HepG2 (cell line): ENCODE measurements at regions not wholly inside any gene's neighbourhood (a gene's known extent, or its start where the extent isn't known, plus 50 kb on each side); places are given as distances from the start of the nearest gene placed in this dataset.

Source experiments
- ATAC-seq: fragments of 200-7000 bp; cut with Tn5 transposase; 3 replicates; pipeline ENCODE4 v1.9.1; 2020; ENCODE audit warnings: mild to moderate bottlenecking, moderate library complexity
- BruUV-seq: library from RNA; stranded (reverse); fragments of 400-500 nt; replicated peaks from 2 replicates; lab custom pipeline; 2021; lab: Mats Ljungman, UMichigan
- CTCF ChIA-PET: fragments of 300-600 bp; formaldehyde crosslinking; extraction: SDS; loops from one replicate; lab custom pipeline; 2021; ENCODE audit warnings: low total read pairs, inconsistent platforms, low intra/inter-chr PET ratio; lab: Yijun Ruan, JAX
- POLR2A ChIA-PET: fragments of 350-600 bp; sonication (Branson Sonifier 250); formaldehyde crosslinking; loops from one replicate; lab custom pipeline; 2020; ENCODE audit warnings: antibody characterized with exemption, inconsistent platforms; lab: Yijun Ruan, JAX
- DNase-seq: peaks from one replicate; pipeline ENCODE4 v3.0.0-alpha.2; 2015; ENCODE audit warnings: low spot score
- FAIRE-seq: peaks from 3 replicates; lab custom pipeline; 2011; peaks lifted over from hg19 to GRCh38; lab: Jason Lieb, UNC
- H2AFZ ChIP-seq: one replicate; pipeline ENCODE4 v1.6.1; 2011; ENCODE audit warnings: low read length, inconsistent platforms
- H3K27ac ChIP-seq: fragments of 300-600 bp; 3 replicates; pipeline ENCODE4 v1.8.0; 2011; ENCODE audit warnings: mixed run types, mild to moderate bottlenecking, mixed read lengths, low read length, inconsistent platforms; ENCODE audit not compliant: insufficient read depth; ENCODE audit errors: extremely low read length
- H3K27me3 ChIP-seq, 2 experiments: fragments of 200-600 bp in 1 of 2; 2 replicates in 1 of 2; 3 replicates in 1 of 2; pipeline versions ENCODE4 v1.6.0 to v1.8.0; 2011; ENCODE audit warnings: low read length in 2 of 2, mild to moderate bottlenecking in 2 of 2, moderate library complexity in 2 of 2, inconsistent platforms in 1 of 2; ENCODE audit not compliant: insufficient read depth in 2 of 2, control insufficient read depth in 1 of 2
- H3K36me3 ChIP-seq, 2 experiments: fragments of 200-600 bp in 1 of 2; replicated peaks in 1 of 2; 2 replicates in 1 of 2; 3 replicates in 1 of 2; pipeline versions ENCODE4 v1.5.1 to v1.8.0; 2011; ENCODE audit warnings: low read length in 2 of 2, inconsistent platforms in 1 of 2; ENCODE audit not compliant: insufficient read depth in 2 of 2, control insufficient read depth in 1 of 2
- H3K4me1 ChIP-seq: 2 replicates; pipeline ENCODE4 v1.5.1; 2012; ENCODE audit warnings: low read length, inconsistent platforms; ENCODE audit not compliant: insufficient read depth
- H3K4me2 ChIP-seq: 2 replicates; pipeline ENCODE4 v1.6.0; 2011; ENCODE audit warnings: low read depth, low read length, inconsistent platforms
- H3K4me3 ChIP-seq, 3 experiments: fragments of 200-600 bp in 1 of 3; sonication (generic), shearing (Covaris generic) in 1 of 3; replicated peaks in 1 of 3; 2 replicates each; pipeline ENCODE4 v1.5.1; 2011 to 2016; ENCODE audit warnings: low read length in 3 of 3, inconsistent platforms in 2 of 3, low read depth in 2 of 3, mild to moderate bottlenecking in 2 of 3, control low read depth in 1 of 3, mixed read lengths in 1 of 3; ENCODE audit not compliant: insufficient read depth in 1 of 3
- H3K79me2 ChIP-seq: one replicate; pipeline ENCODE4 v1.6.1; 2011; ENCODE audit warnings: low read length, inconsistent platforms; ENCODE audit not compliant: insufficient read depth
- H3K9ac ChIP-seq: 2 replicates; pipeline ENCODE4 v1.6.0; 2011; ENCODE audit warnings: mild to moderate bottlenecking, low read depth, low read length, inconsistent platforms; ENCODE audit not compliant: insufficient read depth
- H3K9me3 ChIP-seq: 2 replicates; pipeline ENCODE4 v1.5.1; 2012; ENCODE audit warnings: mild to moderate bottlenecking, low read length
- H4K20me1 ChIP-seq: 2 replicates; pipeline ENCODE4 v1.6.0; 2011; ENCODE audit warnings: inconsistent platforms, mild to moderate bottlenecking, low read length, moderate library complexity; ENCODE audit not compliant: insufficient read depth
- KDM6A ChIP-seq: IDR thresholded peaks from 2 replicates; pipeline ENCODE4 v1.6.1; 2016; ENCODE audit warnings: low read depth
- TFAP4 ChIP-seq: sonication (generic); IDR thresholded peaks from 2 replicates; pipeline ENCODE4 v1.6.1; 2016; ENCODE audit warnings: low read depth, borderline replicate concordance
- ZNF12 ChIP-seq: sonication (generic); formaldehyde crosslinking; IDR thresholded peaks from 2 replicates; pipeline ENCODE4 v1.5.0; 2020; ENCODE audit warnings: missing genetic modification reagents
- ZNF337 ChIP-seq: sonication (generic); formaldehyde crosslinking; IDR thresholded peaks from 2 replicates; pipeline ENCODE4 v1.5.1; 2020; ENCODE audit warnings: missing genetic modification reagents, low read depth, mild to moderate bottlenecking, borderline replicate concordance
- ZSCAN29 ChIP-seq: sonication (generic); formaldehyde crosslinking; conservative IDR thresholded peaks from 2 replicates; pipeline ENCODE4 v1.4.0; 2020; ENCODE audit warnings: mild to moderate bottlenecking, missing genetic modification reagents
- WGBS: methylation state at CpG from one replicate; pipeline ENCODE4 v1.1.6; 2017; ENCODE audit warnings: low lambda C conversion rate; 5-methylcytosine and 5-hydroxymethylcytosine counted together
- in situ Hi-C: cut with HindIII; loops from 2 replicates; pipeline ENCODE4 v1.10.0; 2017; ENCODE audit warnings: low pct_unique_long_range_greater_than_20kb; ENCODE audit not compliant: extremely low pct_ligation_motif_present
- intact Hi-C: fragments of 100-400 bp; cut with micrococcal nuclease; formaldehyde crosslinking; loops from one replicate; pipeline ENCODE4 v1.10.0; 2022; ENCODE audit not compliant: unreplicated experiment
- TF ChIP-seq, protein P1 (sequence below): fragments of 450-650 bp; IDR thresholded peaks from 2 replicates; pipeline ENCODE4 v1.6.1; 2016
- TF ChIP-seq, protein P2 (sequence below), 2 experiments: fragments of 450-650 bp in 1 of 2; sonication (generic) in 1 of 2; formaldehyde crosslinking; IDR thresholded peaks; 2 replicates each; pipeline versions ENCODE4 v1.5.0 to v1.8.0; 2020 to 2022; ENCODE audit warnings: mild to moderate bottlenecking in 1 of 2, missing genetic modification reagents in 1 of 2

GRCh38 chr2:7612969-7613368 lies 695.8 kb downstream of the RNF144A start:
- in situ Hi-C loops = no loop called here
- FAIRE-seq (no peak), ATAC-seq (no peak), DNase-seq (peak; percentile 20)
- intact Hi-C loops = no loop called here
- CTCF ChIA-PET = no interaction called here
- Histone ChIP-seq H3K79me2 (no peaks in the 10 kb centered on the region), H2AFZ (no peak overlapping the region), H3K27me3 (no peaks in the 10 kb centered on the region), H4K20me1 (no peaks in the 10 kb centered on the region), H3K36me3 (no peaks in the 10 kb centered on the region), H3K4me2 (no peak overlapping the region), H3K4me1 (no peaks in the 10 kb centered on the region), H3K27ac (no peak overlapping the region), H3K4me3 (no peak overlapping the region), H3K9ac (no peak overlapping the region), H3K9me3 (no peaks in the 10 kb centered on the region)
- BruUV-seq = no TSS peak
- TF ChIP-seq, protein P1, sequence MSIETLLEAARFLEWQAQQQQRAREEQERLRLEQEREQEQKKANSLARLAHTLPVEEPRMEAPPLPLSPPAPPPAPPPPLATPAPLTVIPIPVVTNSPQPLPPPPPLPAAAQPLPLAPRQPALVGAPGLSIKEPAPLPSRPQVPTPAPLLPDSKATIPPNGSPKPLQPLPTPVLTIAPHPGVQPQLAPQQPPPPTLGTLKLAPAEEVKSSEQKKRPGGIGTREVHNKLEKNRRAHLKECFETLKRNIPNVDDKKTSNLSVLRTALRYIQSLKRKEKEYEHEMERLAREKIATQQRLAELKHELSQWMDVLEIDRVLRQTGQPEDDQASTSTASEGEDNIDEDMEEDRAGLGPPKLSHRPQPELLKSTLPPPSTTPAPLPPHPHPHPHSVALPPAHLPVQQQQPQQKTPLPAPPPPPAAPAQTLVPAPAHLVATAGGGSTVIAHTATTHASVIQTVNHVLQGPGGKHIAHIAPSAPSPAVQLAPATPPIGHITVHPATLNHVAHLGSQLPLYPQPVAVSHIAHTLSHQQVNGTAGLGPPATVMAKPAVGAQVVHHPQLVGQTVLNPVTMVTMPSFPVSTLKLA = peak; percentile 58; the same call in 1 of the 2 replicates
- TF ChIP-seq, protein P2, sequence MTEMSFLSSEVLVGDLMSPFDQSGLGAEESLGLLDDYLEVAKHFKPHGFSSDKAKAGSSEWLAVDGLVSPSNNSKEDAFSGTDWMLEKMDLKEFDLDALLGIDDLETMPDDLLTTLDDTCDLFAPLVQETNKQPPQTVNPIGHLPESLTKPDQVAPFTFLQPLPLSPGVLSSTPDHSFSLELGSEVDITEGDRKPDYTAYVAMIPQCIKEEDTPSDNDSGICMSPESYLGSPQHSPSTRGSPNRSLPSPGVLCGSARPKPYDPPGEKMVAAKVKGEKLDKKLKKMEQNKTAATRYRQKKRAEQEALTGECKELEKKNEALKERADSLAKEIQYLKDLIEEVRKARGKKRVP (CRISPR knock-in tag; IDR thresholded peaks at IDR 0.05) = peak in 1 of 2 experiments; percentile 85; a peak in 2 of 4 replicates
- TF ChIP-seq ZSCAN29 (no peak), TFAP4 (no peak), ZNF337 (CRISPR knock-in tag) (no peak), KDM6A (CRISPR knock-in tag) (no peak), ZNF12 (no peak)
- 9% methylated on average over 3 of the region's 3 CpGs for WGBS
- POLR2A ChIA-PET = no interaction called here
